Neural progenitor cell (in vitro differentiated cells): ENCODE measurements at regions not wholly inside any gene's neighbourhood (a gene's known extent, or its start where the extent isn't known, plus 50 kb on each side); places are given as distances from the start of the nearest gene placed in this dataset.

Source experiments
- DNase-seq: peaks from one replicate; pipeline ENCODE4 v3.0.0-alpha.2; 2016; ENCODE audit warnings: low spot score
- H2AFZ ChIP-seq: fragments of 200-600 bp; sonication (generic); replicated peaks from 2 replicates; pipeline ENCODE4 v1.6.1; 2016; ENCODE audit warnings: antibody characterized with exemption
- H3F3A ChIP-seq: fragments of 200-600 bp; sonication (generic); 2 replicates; pipeline ENCODE4 v1.6.1; 2016; ENCODE audit warnings: antibody characterized with exemption, low read depth
- H3K27ac ChIP-seq: fragments of 200-600 bp; sonication (generic); 2 replicates; pipeline ENCODE4 v1.5.1; 2016; ENCODE audit warnings: mild to moderate bottlenecking
- H3K27me3 ChIP-seq: fragments of 200-600 bp; sonication (generic); 2 replicates; pipeline ENCODE4 v1.6.1; 2016; ENCODE audit warnings: mild to moderate bottlenecking, moderate library complexity
- H3K36me3 ChIP-seq: fragments of 200-600 bp; sonication (generic); 2 replicates; pipeline ENCODE4 v1.5.1; 2016
- H3K4me1 ChIP-seq: fragments of 200-600 bp; sonication (generic); 2 replicates; pipeline ENCODE4 v1.6.1; 2016; ENCODE audit warnings: mixed run types
- H3K4me2 ChIP-seq: fragments of 200-600 bp; sonication (generic); 2 replicates; pipeline ENCODE4 v1.6.1; 2016
- H3K4me3 ChIP-seq: fragments of 200-600 bp; sonication (generic); 2 replicates; pipeline ENCODE4 v1.5.1; 2016
- H3K79me2 ChIP-seq: fragments of 200-600 bp; sonication (generic); 2 replicates; pipeline ENCODE4 v1.6.1; 2016; ENCODE audit warnings: low read depth
- H3K9ac ChIP-seq: fragments of 200-600 bp; sonication (generic); 2 replicates; pipeline ENCODE4 v1.6.1; 2016
- H3K9me3 ChIP-seq: fragments of 200-600 bp; sonication (generic); 2 replicates; pipeline ENCODE4 v1.5.1; 2016; ENCODE audit warnings: low read depth
- H4K20me1 ChIP-seq: fragments of 200-600 bp; sonication (generic); 2 replicates; pipeline ENCODE4 v1.6.1; 2016; ENCODE audit warnings: low read depth
- H3K27ac Mint-ChIP-seq: 3 replicates; pipeline ENCODE4 v1.8.0; 2021; ENCODE audit warnings: mixed read lengths
- H3K27me3 Mint-ChIP-seq: 2 replicates; pipeline ENCODE4 v1.8.0; 2022; ENCODE audit warnings: low read depth, mild to moderate bottlenecking, inconsistent platforms, moderate library complexity, mixed read lengths; ENCODE audit not compliant: insufficient read depth
- H3K36me3 Mint-ChIP-seq: 3 replicates; pipeline ENCODE4 v1.8.0; 2021; ENCODE audit warnings: mixed read lengths
- H3K4me1 Mint-ChIP-seq: 3 replicates; pipeline ENCODE4 v1.8.0; 2021; ENCODE audit warnings: mixed read lengths
- H3K4me3 Mint-ChIP-seq: 3 replicates; pipeline ENCODE4 v1.8.0; 2021; ENCODE audit warnings: mild to moderate bottlenecking, moderate library complexity, mixed read lengths
- H3K9me3 Mint-ChIP-seq: 3 replicates; pipeline ENCODE4 v1.8.0; 2020; ENCODE audit warnings: mixed read lengths
- CTCF ChIP-seq: fragments of 200-600 bp; sonication (generic); IDR thresholded peaks from 2 replicates; pipeline ENCODE4 v1.5.1; 2017; ENCODE audit warnings: antibody characterized with exemption, mild to moderate bottlenecking
- EZH2 ChIP-seq: fragments of 200-600 bp; sonication (generic); IDR thresholded peaks from 2 replicates; pipeline ENCODE4 v1.6.1; 2017; ENCODE audit warnings: antibody characterized with exemption, mild to moderate bottlenecking, moderate library complexity
- EZH2phosphoT487 ChIP-seq: fragments of 200-600 bp; sonication (generic); IDR thresholded peaks from 2 replicates; pipeline ENCODE4 v1.6.1; 2017; ENCODE audit warnings: antibody characterized with exemption

- Mint-ChIP-seq H3K4me1 (no peaks in the 10 kb centered on the region), H3K27me3 (peaks cover 5% of the 10 kb centered on the region), H3K36me3 (peaks cover 3% of the 10 kb centered on the region), H3K4me3 (no peak overlapping the region), H3K9me3 (peaks cover 9% of the 10 kb centered on the region), H3K27ac (no peak overlapping the region)
- Histone ChIP-seq H3K27ac (no peak overlapping the region), H3K79me2 (no peaks in the 10 kb centered on the region), H3K36me3 (no peaks in the 10 kb centered on the region), H3K27me3 (no peaks in the 10 kb centered on the region), H2AFZ (no peak overlapping the region), H3F3A (no peaks in the 10 kb centered on the region), H3K9me3 (no peaks in the 10 kb centered on the region), H3K4me2 (no peak overlapping the region), H4K20me1 (no peaks in the 10 kb centered on the region), H3K4me3 (no peak overlapping the region), H3K4me1 (no peaks in the 10 kb centered on the region), H3K9ac (no peak overlapping the region)
- DNase-seq: no peak
- TF ChIP-seq EZH2: no peak
- TF ChIP-seq EZH2phosphoT487: no peak
- TF ChIP-seq CTCF: no peak
Measured at GRCh38 chr18:77573571-77573970, 323.9 kb downstream of the GALR1 start.

GRCh38 chr18:77590943-77591515 is 341.4 kb downstream of the GALR1 start:
- H3K36me3 Mint-ChIP-seq: no peaks in the 10 kb centered on the region
- H3K27me3 Mint-ChIP-seq: no peaks in the 10 kb centered on the region
- H3K79me2 ChIP-seq: no peaks in the 10 kb centered on the region
- H3K4me1 ChIP-seq: no peaks in the 10 kb centered on the region
- H2AFZ ChIP-seq: no peak overlapping the region
- no peak overlapping the region for H3K4me2 ChIP-seq
- no peaks in the 10 kb centered on the region for H3K4me1 Mint-ChIP-seq
- no peaks in the 10 kb centered on the region for H4K20me1 ChIP-seq
- H3K9me3 ChIP-seq: no peaks in the 10 kb centered on the region
- H3K9me3 Mint-ChIP-seq: no peaks in the 10 kb centered on the region
- no peak overlapping the region for H3K27ac Mint-ChIP-seq
- H3K27ac ChIP-seq: no peak overlapping the region
- H3K4me3 Mint-ChIP-seq: no peak overlapping the region
- no peaks in the 10 kb centered on the region for H3K27me3 ChIP-seq
- no peaks in the 10 kb centered on the region for H3F3A ChIP-seq
- no peak overlapping the region for H3K4me3 ChIP-seq
- no peak for DNase-seq
- no peak overlapping the region for H3K9ac ChIP-seq
- no peaks in the 10 kb centered on the region for H3K36me3 ChIP-seq
- TF ChIP-seq CTCF (no peak), EZH2 (no peak), EZH2phosphoT487 (no peak)

- no peak for TF ChIP-seq EZH2
- no peak for TF ChIP-seq CTCF
- no peak for TF ChIP-seq EZH2phosphoT487
- Mint-ChIP-seq H3K36me3 (no peaks in the 10 kb centered on the region), H3K4me1 (no peaks in the 10 kb centered on the region), H3K27ac (no peak overlapping the region), H3K9me3 (no peaks in the 10 kb centered on the region), H3K4me3 (no peak overlapping the region), H3K27me3 (peaks cover 2% of the 10 kb centered on the region)
- H4K20me1 ChIP-seq: no peaks in the 10 kb centered on the region
- H3K4me1 ChIP-seq: no peaks in the 10 kb centered on the region
- H3K9me3 ChIP-seq: no peaks in the 10 kb centered on the region
- no peak for DNase-seq
- no peak overlapping the region for H2AFZ ChIP-seq
- no peak overlapping the region for H3K9ac ChIP-seq
- no peaks in the 10 kb centered on the region for H3K79me2 ChIP-seq
- no peak overlapping the region for H3K4me3 ChIP-seq
- no peaks in the 10 kb centered on the region for H3F3A ChIP-seq
- H3K36me3 ChIP-seq: no peaks in the 10 kb centered on the region
- H3K27ac ChIP-seq: no peak overlapping the region
- H3K4me2 ChIP-seq: no peak overlapping the region
- no peaks in the 10 kb centered on the region for H3K27me3 ChIP-seq
Measured at GRCh38 chr18:77597726-77598125, 348.1 kb downstream of the GALR1 start.
